ENCODE measurements at regions not wholly inside any gene's neighbourhood (a gene's known extent, or its start where the extent isn't known, plus 50 kb on each side); places are given as distances from the start of the nearest gene placed in this dataset.
"Not testable (repeated sequence)": the region's sequence is repeated elsewhere in the genome, so short reads cannot be mapped to it uniquely, and the experiment has no call there.

GRCh38 chr10:56561336-56561735 lies 200.3 kb upstream of the ZWINT start:
- no peak for DNase-seq

- no peak for DNase-seq
Measured at GRCh38 chr10:56551037-56551436, 190.0 kb upstream of the ZWINT start.

GRCh38 chr10:56547163-56547562 lies 186.1 kb upstream of the ZWINT start:
- DNase-seq = no peak

- DNase-seq = no peak
Measured at GRCh38 chr10:56537984-56538383, 176.9 kb upstream of the ZWINT start.

GRCh38 chr10:56522166-56522565 lies 161.1 kb upstream of the ZWINT start:
- no peak for DNase-seq

GRCh38 chr10:56508562-56508961 lies 147.5 kb upstream of the ZWINT start:
- no peak for DNase-seq

- no peak for DNase-seq
Measured at GRCh38 chr10:56507033-56507432, 146.0 kb upstream of the ZWINT start.

GRCh38 chr10:56505555-56505954 lies 144.5 kb upstream of the ZWINT start:
- no peak for DNase-seq

GRCh38 chr10:56496186-56496486 lies 135.1 kb upstream of the ZWINT start:
- no peak for DNase-seq

- no peak for DNase-seq
Measured at GRCh38 chr10:56487746-56488145, 126.7 kb upstream of the ZWINT start.

GRCh38 chr10:56481521-56482091 lies 120.5 kb upstream of the ZWINT start:
- DNase-seq = no peak

- DNase-seq = no peak
Measured at GRCh38 chr10:56472978-56473377, 111.9 kb upstream of the ZWINT start.

GRCh38 chr10:56470701-56471100 lies 109.6 kb upstream of the ZWINT start:
- DNase-seq = no peak

- DNase-seq = no peak
Measured at GRCh38 chr10:56469482-56469881, 108.4 kb upstream of the ZWINT start.

GRCh38 chr10:56466005-56466404 lies 104.9 kb upstream of the ZWINT start:
- no peak for DNase-seq

- DNase-seq = no peak
Measured at GRCh38 chr10:56449770-56450169, 88.7 kb upstream of the ZWINT start.

GRCh38 chr10:56447613-56448012 lies 86.6 kb upstream of the ZWINT start:
- DNase-seq = not testable (repeated sequence)

GRCh38 chr10:56441337-56441736 lies 80.3 kb upstream of the ZWINT start:
- DNase-seq = not testable (repeated sequence)

All from effector CD4-positive, alpha-beta T cell (primary cell).